ENCODE measurements at regions not wholly inside any gene's neighbourhood (a gene's known extent, or its start where the extent isn't known, plus 50 kb on each side); places are given as distances from the start of the nearest gene placed in this dataset.

DNA sequence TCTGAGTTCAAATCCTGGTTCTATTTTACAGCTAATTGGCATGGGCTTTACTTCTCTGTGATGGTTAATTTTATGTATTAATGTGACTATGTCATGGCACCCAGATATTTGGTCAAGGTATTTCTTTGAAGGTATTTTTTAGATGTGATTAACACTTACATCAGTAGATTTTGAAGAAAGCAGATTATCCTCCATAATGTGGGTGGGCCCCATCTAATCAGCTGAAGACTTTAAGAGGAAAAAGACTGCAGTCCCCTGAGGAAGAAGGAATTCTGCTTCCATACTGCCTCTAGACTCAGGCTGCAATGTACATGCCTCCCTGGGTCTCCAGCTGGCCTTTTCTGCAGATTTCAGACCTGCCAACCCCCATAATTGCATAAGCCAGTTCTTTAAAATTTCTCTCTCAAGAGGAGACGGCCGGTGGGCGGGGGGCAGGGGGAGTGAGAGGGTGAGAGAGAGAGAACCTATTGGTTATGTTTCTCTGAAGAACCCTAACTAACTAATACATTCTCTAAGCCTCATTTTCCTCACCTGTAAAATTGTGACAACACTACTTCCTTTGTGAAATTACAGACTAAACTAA, 338.2 kb upstream of the PRDM1 start:
- Histone ChIP-seq H4K20me1 (ENCODE audit: insufficient read depth) (no peaks in the 10 kb centered on the region), H2AFZ (no peak overlapping the region), H3K27ac (no peak overlapping the region), H3K9me2 (ENCODE audit: insufficient read depth) (no peaks in the 10 kb centered on the region), H3K79me2 (ENCODE audit: low read depth) (no peaks in the 10 kb centered on the region), H3K4me3 (no peak overlapping the region), H3F3A (ENCODE audit: insufficient read depth, low read depth) (peaks cover 9% of the 10 kb centered on the region; the same call in 1 of the 2 replicates), H3K27me3 (ENCODE audit: insufficient read depth, low read depth) (no peaks in the 10 kb centered on the region), H3K4me1 (replicated peaks; ENCODE audit: insufficient read depth) (peaks cover 35% of the 10 kb centered on the region), H3K9me3 (ENCODE audit: insufficient read depth, low read depth) (no peaks in the 10 kb centered on the region), H3K4me2 (no peak overlapping the region), H3K36me3 (ENCODE audit: low read depth) (no peaks in the 10 kb centered on the region)
- no TSS peak for BruUV-seq (replicated peaks)
- ChIA-PET CTCF (no interaction called here), POLR2A (ENCODE audit: unreplicated experiment) (interaction anchor here (0.7 kb wide), 1 partner anchor 508 kb away, joined by 3 read pairs; no protein-coding TSS in a partner anchor)
- TF ChIP-seq, protein P1, sequence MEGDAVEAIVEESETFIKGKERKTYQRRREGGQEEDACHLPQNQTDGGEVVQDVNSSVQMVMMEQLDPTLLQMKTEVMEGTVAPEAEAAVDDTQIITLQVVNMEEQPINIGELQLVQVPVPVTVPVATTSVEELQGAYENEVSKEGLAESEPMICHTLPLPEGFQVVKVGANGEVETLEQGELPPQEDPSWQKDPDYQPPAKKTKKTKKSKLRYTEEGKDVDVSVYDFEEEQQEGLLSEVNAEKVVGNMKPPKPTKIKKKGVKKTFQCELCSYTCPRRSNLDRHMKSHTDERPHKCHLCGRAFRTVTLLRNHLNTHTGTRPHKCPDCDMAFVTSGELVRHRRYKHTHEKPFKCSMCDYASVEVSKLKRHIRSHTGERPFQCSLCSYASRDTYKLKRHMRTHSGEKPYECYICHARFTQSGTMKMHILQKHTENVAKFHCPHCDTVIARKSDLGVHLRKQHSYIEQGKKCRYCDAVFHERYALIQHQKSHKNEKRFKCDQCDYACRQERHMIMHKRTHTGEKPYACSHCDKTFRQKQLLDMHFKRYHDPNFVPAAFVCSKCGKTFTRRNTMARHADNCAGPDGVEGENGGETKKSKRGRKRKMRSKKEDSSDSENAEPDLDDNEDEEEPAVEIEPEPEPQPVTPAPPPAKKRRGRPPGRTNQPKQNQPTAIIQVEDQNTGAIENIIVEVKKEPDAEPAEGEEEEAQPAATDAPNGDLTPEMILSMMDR (conservative IDR thresholded peaks at IDR 0.05), result no peak
- TF ChIP-seq EZH2 (IDR thresholded peaks at IDR 0.05; ENCODE audit: low read depth), result no peak
- intact Hi-C loops (cut with micrococcal nuclease; ENCODE audit: unreplicated experiment), result no loop called here
- no peak for DNase-seq

DNA sequence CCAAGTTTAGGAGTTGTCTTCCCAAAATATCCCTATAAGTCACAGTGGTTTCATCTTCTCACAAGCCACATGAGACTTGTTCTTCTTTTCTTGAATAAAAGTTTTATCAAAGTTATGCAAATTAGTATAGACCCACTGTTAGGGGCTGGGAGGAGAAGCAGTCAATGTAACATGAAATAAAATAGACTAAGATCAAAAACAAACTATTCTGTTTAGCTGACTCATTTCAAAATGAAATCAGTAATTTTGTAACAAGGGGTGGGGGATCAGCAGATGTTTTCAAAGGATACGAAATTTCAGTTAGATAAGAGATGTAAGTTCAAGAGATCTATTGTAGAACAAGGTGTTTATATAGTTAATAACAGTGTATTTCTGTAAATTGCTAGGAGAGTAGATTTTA, 339.6 kb upstream of the PRDM1 start:
- no TSS peak for BruUV-seq (replicated peaks)
- Histone ChIP-seq H3F3A (ENCODE audit: insufficient read depth, low read depth) (peaks cover 5% of the 10 kb centered on the region; the same call in 1 of the 2 replicates), H3K27me3 (ENCODE audit: insufficient read depth, low read depth) (no peaks in the 10 kb centered on the region), H2AFZ (peak overlapping the region; percentile 14; the same call in 1 of the 2 replicates), H3K36me3 (ENCODE audit: low read depth) (no peaks in the 10 kb centered on the region), H3K4me3 (no peak overlapping the region), H3K27ac (no peak overlapping the region), H3K4me2 (no peak overlapping the region), H3K4me1 (replicated peaks; ENCODE audit: insufficient read depth) (peaks cover 29% of the 10 kb centered on the region), H3K9me3 (ENCODE audit: insufficient read depth, low read depth) (no peaks in the 10 kb centered on the region), H4K20me1 (ENCODE audit: insufficient read depth) (no peaks in the 10 kb centered on the region), H3K79me2 (ENCODE audit: low read depth) (no peaks in the 10 kb centered on the region), H3K9me2 (ENCODE audit: insufficient read depth) (no peaks in the 10 kb centered on the region)
- intact Hi-C loops (cut with micrococcal nuclease; ENCODE audit: unreplicated experiment), result no loop called here
- ChIA-PET POLR2A (ENCODE audit: unreplicated experiment) (no interaction called here), CTCF (no interaction called here)
- TF ChIP-seq, protein P1 (conservative IDR thresholded peaks at IDR 0.05), result no peak
- no peak for TF ChIP-seq EZH2 (IDR thresholded peaks at IDR 0.05; ENCODE audit: low read depth)
- no peak for DNase-seq

DNA sequence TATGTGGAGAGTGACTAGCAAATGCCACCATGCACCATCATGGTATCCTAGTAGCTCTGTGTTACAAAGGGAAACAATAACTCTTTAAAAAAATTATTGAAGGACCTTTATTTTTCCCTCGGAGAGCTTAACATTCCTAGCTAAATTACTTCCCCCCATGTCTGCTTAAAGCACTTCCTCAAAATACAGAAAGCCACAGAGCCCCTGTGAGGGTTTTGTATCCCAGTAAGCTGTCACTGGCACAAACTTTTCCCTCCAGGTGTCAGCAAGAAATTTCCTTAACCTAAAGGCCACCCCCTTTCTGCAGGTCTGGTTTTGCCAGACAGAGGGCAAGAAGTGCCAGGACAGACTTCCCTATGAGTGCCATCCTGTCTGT, 340.0 kb upstream of the PRDM1 start:
- Histone ChIP-seq H3K36me3 (ENCODE audit: low read depth) (no peaks in the 10 kb centered on the region), H3K9me2 (ENCODE audit: insufficient read depth) (no peaks in the 10 kb centered on the region), H3F3A (ENCODE audit: insufficient read depth, low read depth) (peaks cover 5% of the 10 kb centered on the region; the same call in 1 of the 2 replicates), H3K79me2 (ENCODE audit: low read depth) (no peaks in the 10 kb centered on the region), H4K20me1 (ENCODE audit: insufficient read depth) (no peaks in the 10 kb centered on the region), H3K4me3 (no peak overlapping the region), H3K4me2 (no peak overlapping the region), H3K27ac (no peak overlapping the region), H3K4me1 (replicated peaks; ENCODE audit: insufficient read depth) (peaks cover 29% of the 10 kb centered on the region), H3K9me3 (ENCODE audit: insufficient read depth, low read depth) (no peaks in the 10 kb centered on the region), H2AFZ (peak overlapping the region; percentile 14; the same call in 1 of the 2 replicates), H3K27me3 (ENCODE audit: insufficient read depth, low read depth) (no peaks in the 10 kb centered on the region)
- DNase-seq, result no peak
- intact Hi-C loops (cut with micrococcal nuclease; ENCODE audit: unreplicated experiment), result no loop called here
- TF ChIP-seq, protein P1 (conservative IDR thresholded peaks at IDR 0.05), result no peak
- TF ChIP-seq EZH2 (IDR thresholded peaks at IDR 0.05; ENCODE audit: low read depth), result no peak
- POLR2A ChIA-PET (ENCODE audit: unreplicated experiment), result no interaction called here
- CTCF ChIA-PET, result no interaction called here
- BruUV-seq (replicated peaks), result no TSS peak

All from PC-9 (cell line).